ENCODE measurements at regions not wholly inside any gene's neighbourhood (a gene's known extent, or its start where the extent isn't known, plus 50 kb on each side); places are given as distances from the start of the nearest gene placed in this dataset.
A peak's percentile ranks its signal among the peaks of the same experiment; 100 is the strongest.

DNA sequence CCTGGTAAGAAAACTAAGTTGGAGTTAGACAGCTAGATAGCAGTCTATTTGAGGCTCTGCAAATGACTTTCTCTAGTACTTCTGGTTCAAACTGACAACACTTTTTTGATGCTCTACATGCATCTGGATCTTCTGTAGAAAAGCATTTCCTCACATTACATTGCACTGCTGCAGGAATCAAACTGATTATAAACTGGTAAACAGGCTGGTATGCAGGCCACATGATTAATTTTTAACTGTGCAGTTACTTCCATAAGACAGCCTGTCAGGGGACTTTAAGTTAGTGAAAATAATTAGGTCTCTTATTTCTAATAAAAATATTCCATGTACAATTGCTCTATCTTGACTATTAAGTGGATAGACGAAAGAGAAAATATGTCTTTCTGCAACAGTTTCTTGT is 550.0 kb upstream of the ALCAM start:
- Histone ChIP-seq H3K36me3 (no peaks in the 10 kb centered on the region), H3K27ac (no peak overlapping the region), H3K9ac (no peak overlapping the region), H3K4me1 (no peaks in the 10 kb centered on the region), H3K4me2 (no peak overlapping the region), H3K27me3 (no peaks in the 10 kb centered on the region), H3K4me3 (no peak overlapping the region), H2AFZ (replicated peaks) (no peak overlapping the region), H3K79me2 (ENCODE audit: low read depth) (no peaks in the 10 kb centered on the region), H4K20me1 (ENCODE audit: low read depth) (no peaks in the 10 kb centered on the region), H3K9me3 (ENCODE audit: low read depth) (no peaks in the 10 kb centered on the region), H3F3A (ENCODE audit: low read depth) (no peaks in the 10 kb centered on the region)
- peaks cover 3% of the 10 kb centered on the region for H3K36me3 Mint-ChIP-seq
- H3K4me3 Mint-ChIP-seq = no peak overlapping the region
- peaks cover 12% of the 10 kb centered on the region for H3K4me1 Mint-ChIP-seq
- peaks cover 10% of the 10 kb centered on the region for H3K9me3 Mint-ChIP-seq
- DNase-seq (ENCODE audit: low spot score) = no peak
- H3K27me3 Mint-ChIP-seq (ENCODE audit: insufficient read depth, low read depth) = peaks cover 2% of the 10 kb centered on the region
- TF ChIP-seq EZH2 (IDR thresholded peaks at IDR 0.05) (no peak), EZH2phosphoT487 (IDR thresholded peaks at IDR 0.05) (no peak)
- TF ChIP-seq, protein P1, sequence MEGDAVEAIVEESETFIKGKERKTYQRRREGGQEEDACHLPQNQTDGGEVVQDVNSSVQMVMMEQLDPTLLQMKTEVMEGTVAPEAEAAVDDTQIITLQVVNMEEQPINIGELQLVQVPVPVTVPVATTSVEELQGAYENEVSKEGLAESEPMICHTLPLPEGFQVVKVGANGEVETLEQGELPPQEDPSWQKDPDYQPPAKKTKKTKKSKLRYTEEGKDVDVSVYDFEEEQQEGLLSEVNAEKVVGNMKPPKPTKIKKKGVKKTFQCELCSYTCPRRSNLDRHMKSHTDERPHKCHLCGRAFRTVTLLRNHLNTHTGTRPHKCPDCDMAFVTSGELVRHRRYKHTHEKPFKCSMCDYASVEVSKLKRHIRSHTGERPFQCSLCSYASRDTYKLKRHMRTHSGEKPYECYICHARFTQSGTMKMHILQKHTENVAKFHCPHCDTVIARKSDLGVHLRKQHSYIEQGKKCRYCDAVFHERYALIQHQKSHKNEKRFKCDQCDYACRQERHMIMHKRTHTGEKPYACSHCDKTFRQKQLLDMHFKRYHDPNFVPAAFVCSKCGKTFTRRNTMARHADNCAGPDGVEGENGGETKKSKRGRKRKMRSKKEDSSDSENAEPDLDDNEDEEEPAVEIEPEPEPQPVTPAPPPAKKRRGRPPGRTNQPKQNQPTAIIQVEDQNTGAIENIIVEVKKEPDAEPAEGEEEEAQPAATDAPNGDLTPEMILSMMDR (IDR thresholded peaks at IDR 0.05) = no peak
- H3K27ac Mint-ChIP-seq = no peak overlapping the region

DNA sequence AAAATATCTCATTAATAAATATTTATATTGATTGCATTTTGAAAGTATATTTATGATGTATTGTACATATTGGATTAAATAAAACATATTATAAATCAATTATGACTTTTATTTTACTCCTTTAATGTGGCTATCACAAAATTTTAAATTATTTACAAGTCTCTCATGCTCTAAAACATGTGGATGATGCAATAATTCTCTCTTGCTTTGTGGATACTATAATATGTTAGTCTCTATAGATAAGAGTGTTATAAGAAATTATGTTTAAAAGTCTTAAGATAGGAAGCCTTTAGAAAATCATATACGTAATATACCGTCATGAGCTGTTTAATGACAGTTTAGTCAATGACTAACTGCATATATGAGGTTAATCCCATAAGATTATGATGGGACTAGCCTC is 547.4 kb upstream of the ALCAM start:
- no peaks in the 10 kb centered on the region for H3K9me3 ChIP-seq (ENCODE audit: low read depth)
- H3K79me2 ChIP-seq (ENCODE audit: low read depth) = no peaks in the 10 kb centered on the region
- H3K4me3 ChIP-seq = no peak overlapping the region
- no peak for TF ChIP-seq EZH2phosphoT487 (IDR thresholded peaks at IDR 0.05)
- no peak for TF ChIP-seq EZH2 (IDR thresholded peaks at IDR 0.05)
- TF ChIP-seq, protein P1 (IDR thresholded peaks at IDR 0.05) = no peak
- no peak for DNase-seq (ENCODE audit: low spot score)
- no peaks in the 10 kb centered on the region for H4K20me1 ChIP-seq (ENCODE audit: low read depth)
- Mint-ChIP-seq H3K36me3 (peaks cover 6% of the 10 kb centered on the region), H3K27me3 (ENCODE audit: insufficient read depth, low read depth) (peaks cover 5% of the 10 kb centered on the region), H3K4me3 (no peak overlapping the region), H3K4me1 (peaks cover 13% of the 10 kb centered on the region), H3K27ac (no peak overlapping the region), H3K9me3 (peaks cover 16% of the 10 kb centered on the region)
- no peak overlapping the region for H3K9ac ChIP-seq
- H3K27ac ChIP-seq = no peak overlapping the region
- H3K36me3 ChIP-seq = no peaks in the 10 kb centered on the region
- H3F3A ChIP-seq (ENCODE audit: low read depth) = no peaks in the 10 kb centered on the region
- H3K27me3 ChIP-seq = no peaks in the 10 kb centered on the region
- H2AFZ ChIP-seq (replicated peaks) = no peak overlapping the region
- no peak overlapping the region for H3K4me2 ChIP-seq
- H3K4me1 ChIP-seq = no peaks in the 10 kb centered on the region

DNA sequence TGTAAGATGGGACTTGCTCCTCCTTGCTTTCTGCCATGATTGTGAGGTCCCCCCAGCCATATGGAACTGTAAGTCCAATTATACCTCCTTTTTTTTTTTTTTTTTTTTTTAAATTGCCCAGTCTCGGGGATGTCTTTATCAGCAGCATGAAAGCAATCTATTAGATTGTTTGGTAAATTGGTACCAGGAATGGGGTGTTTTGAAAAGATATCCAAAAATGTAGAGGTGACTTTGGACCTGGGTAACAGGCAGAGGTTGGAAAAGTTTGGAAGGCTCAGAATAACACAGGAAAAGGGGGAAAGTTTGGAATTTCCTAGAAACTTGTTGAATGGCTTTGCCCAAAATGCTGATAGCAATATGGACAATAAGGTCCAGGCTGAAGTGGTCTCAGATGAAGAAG is 545.8 kb upstream of the ALCAM start:
- Mint-ChIP-seq H3K36me3 (peaks cover 6% of the 10 kb centered on the region), H3K4me1 (peaks cover 22% of the 10 kb centered on the region), H3K27ac (no peak overlapping the region), H3K27me3 (ENCODE audit: insufficient read depth, low read depth) (peaks cover 7% of the 10 kb centered on the region), H3K9me3 (peaks cover 16% of the 10 kb centered on the region), H3K4me3 (no peak overlapping the region)
- Histone ChIP-seq H3K9ac (no peak overlapping the region), H3K4me2 (no peak overlapping the region), H3K27ac (no peak overlapping the region), H3F3A (ENCODE audit: low read depth) (no peaks in the 10 kb centered on the region), H2AFZ (replicated peaks) (no peak overlapping the region), H3K4me1 (peaks cover 8% of the 10 kb centered on the region), H4K20me1 (ENCODE audit: low read depth) (no peaks in the 10 kb centered on the region), H3K79me2 (ENCODE audit: low read depth) (no peaks in the 10 kb centered on the region), H3K4me3 (no peak overlapping the region), H3K36me3 (no peaks in the 10 kb centered on the region), H3K9me3 (ENCODE audit: low read depth) (no peaks in the 10 kb centered on the region), H3K27me3 (peaks cover 7% of the 10 kb centered on the region)
- TF ChIP-seq, protein P1 (IDR thresholded peaks at IDR 0.05) = no peak
- no peak for DNase-seq (ENCODE audit: low spot score)

DNA sequence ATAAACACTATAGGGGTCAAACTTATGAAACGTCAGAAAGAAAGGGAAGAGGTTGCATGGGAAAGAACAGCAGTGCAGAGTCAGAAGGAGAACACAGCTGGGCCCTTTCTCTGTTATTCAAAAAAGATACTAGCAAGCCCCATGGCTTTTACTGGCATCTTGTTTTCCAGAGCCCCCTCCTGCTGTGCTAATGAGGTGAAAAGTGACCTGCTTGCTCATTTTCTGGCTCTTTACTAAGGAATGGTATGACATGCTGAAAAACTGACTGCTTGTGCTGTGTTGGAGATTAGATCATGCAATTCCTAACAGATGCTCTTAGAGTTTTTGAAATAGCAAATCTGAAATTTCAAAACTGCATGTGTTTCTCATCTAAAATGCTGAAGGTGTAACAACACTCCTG is 541.6 kb upstream of the ALCAM start:
- H4K20me1 ChIP-seq (ENCODE audit: low read depth) = no peaks in the 10 kb centered on the region
- no peak overlapping the region for H3K27ac ChIP-seq
- Mint-ChIP-seq H3K27me3 (ENCODE audit: insufficient read depth, low read depth) (peaks cover 9% of the 10 kb centered on the region), H3K4me3 (no peak overlapping the region), H3K4me1 (peaks cover 18% of the 10 kb centered on the region), H3K9me3 (peaks cover 16% of the 10 kb centered on the region), H3K27ac (peak overlapping the region; percentile 27), H3K36me3 (peaks cover 6% of the 10 kb centered on the region)
- no peak overlapping the region for H3K9ac ChIP-seq
- H3K4me3 ChIP-seq = no peak overlapping the region
- no peaks in the 10 kb centered on the region for H3F3A ChIP-seq (ENCODE audit: low read depth)
- H3K79me2 ChIP-seq (ENCODE audit: low read depth) = no peaks in the 10 kb centered on the region
- H3K4me2 ChIP-seq = peak overlapping the region; percentile 15
- peaks cover 26% of the 10 kb centered on the region for H3K27me3 ChIP-seq
- no peaks in the 10 kb centered on the region for H3K36me3 ChIP-seq
- TF ChIP-seq EZH2 (IDR thresholded peaks at IDR 0.05) = no peak
- peak; percentile 96 for TF ChIP-seq EZH2phosphoT487 (IDR thresholded peaks at IDR 0.05)
- H2AFZ ChIP-seq (replicated peaks) = no peak overlapping the region
- no peaks in the 10 kb centered on the region for H3K9me3 ChIP-seq (ENCODE audit: low read depth)
- DNase-seq (ENCODE audit: low spot score) = peak; percentile 78
- peaks cover 8% of the 10 kb centered on the region for H3K4me1 ChIP-seq

Data from neural progenitor cell (in vitro differentiated cells).